ENCODE measurements at regions not wholly inside any gene's neighbourhood (a gene's known extent, or its start where the extent isn't known, plus 50 kb on each side); places are given as distances from the start of the nearest gene placed in this dataset.

GRCh38 chr9:14438232-14439021 is 124.5 kb upstream of the NFIB start:
- Histone ChIP-seq H3K9me3 (replicated peaks) (no peaks in the 10 kb centered on the region), H3K4me1 (replicated peaks) (peaks cover 16% of the 10 kb centered on the region), H3K4me3 (no peak overlapping the region), H3K36me3 (no peaks in the 10 kb centered on the region), H3K27me3 (replicated peaks) (no peaks in the 10 kb centered on the region), H3K27ac (peak overlapping the region; percentile 54)
- DNase-seq (ENCODE audit: low read depth in 1 of 2, low spot score in 2 of 2) = peak in 1 of 2 experiments; percentile 41

GRCh38 chr9:14437354-14438231 is 123.7 kb upstream of the NFIB start:
- Histone ChIP-seq H3K4me3 (no peak overlapping the region), H3K4me1 (replicated peaks) (peaks cover 16% of the 10 kb centered on the region), H3K36me3 (no peaks in the 10 kb centered on the region), H3K27ac (peak overlapping the region; percentile 54), H3K27me3 (replicated peaks) (no peaks in the 10 kb centered on the region), H3K9me3 (replicated peaks) (no peaks in the 10 kb centered on the region)
- peak; percentile 53 to 64 for DNase-seq (ENCODE audit: low read depth in 1 of 2, low spot score in 2 of 2)

GRCh38 chr9:14435871-14436270 is 121.9 kb upstream of the NFIB start:
- H3K4me3 ChIP-seq = no peak overlapping the region
- H3K4me1 ChIP-seq (replicated peaks) = peaks cover 16% of the 10 kb centered on the region
- no peak overlapping the region for H3K27ac ChIP-seq
- H3K9me3 ChIP-seq (replicated peaks) = no peaks in the 10 kb centered on the region
- H3K27me3 ChIP-seq (replicated peaks) = no peaks in the 10 kb centered on the region
- no peaks in the 10 kb centered on the region for H3K36me3 ChIP-seq
- no peak for DNase-seq (ENCODE audit: low read depth in 1 of 2, low spot score in 2 of 2)

- no peak for DNase-seq (ENCODE audit: low read depth in 1 of 2, low spot score in 2 of 2)
- Histone ChIP-seq H3K4me1 (replicated peaks) (peaks cover 16% of the 10 kb centered on the region), H3K4me3 (no peak overlapping the region), H3K9me3 (replicated peaks) (no peaks in the 10 kb centered on the region), H3K27me3 (replicated peaks) (no peaks in the 10 kb centered on the region), H3K27ac (no peak overlapping the region), H3K36me3 (no peaks in the 10 kb centered on the region)
These were observed 121.2 kb upstream of the NFIB start for GRCh38 chr9:14434971-14435718.

DNA sequence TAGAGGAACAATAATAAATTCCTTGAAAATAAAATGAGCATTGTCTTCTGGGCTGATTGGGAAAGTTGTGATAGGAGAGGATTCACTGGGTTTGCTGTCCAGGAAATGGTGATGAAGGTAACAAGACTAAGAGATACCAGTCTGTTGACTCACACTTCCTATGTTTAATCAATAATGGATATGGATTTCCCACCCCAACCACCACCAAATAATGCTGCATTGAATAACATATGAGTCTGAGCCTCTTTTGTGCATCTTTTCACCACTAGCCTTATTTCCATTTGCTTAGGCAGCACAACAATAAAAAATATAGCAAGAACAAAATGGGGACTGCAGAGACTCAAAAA is 120.2 kb upstream of the NFIB start:
- Histone ChIP-seq H3K4me3 (no peak overlapping the region), H3K9me3 (replicated peaks) (no peaks in the 10 kb centered on the region), H3K27ac (no peak overlapping the region), H3K36me3 (no peaks in the 10 kb centered on the region), H3K4me1 (replicated peaks) (peaks cover 16% of the 10 kb centered on the region), H3K27me3 (replicated peaks) (no peaks in the 10 kb centered on the region)
- DNase-seq (ENCODE audit: low read depth in 1 of 2, low spot score in 2 of 2) = no peak

DNA sequence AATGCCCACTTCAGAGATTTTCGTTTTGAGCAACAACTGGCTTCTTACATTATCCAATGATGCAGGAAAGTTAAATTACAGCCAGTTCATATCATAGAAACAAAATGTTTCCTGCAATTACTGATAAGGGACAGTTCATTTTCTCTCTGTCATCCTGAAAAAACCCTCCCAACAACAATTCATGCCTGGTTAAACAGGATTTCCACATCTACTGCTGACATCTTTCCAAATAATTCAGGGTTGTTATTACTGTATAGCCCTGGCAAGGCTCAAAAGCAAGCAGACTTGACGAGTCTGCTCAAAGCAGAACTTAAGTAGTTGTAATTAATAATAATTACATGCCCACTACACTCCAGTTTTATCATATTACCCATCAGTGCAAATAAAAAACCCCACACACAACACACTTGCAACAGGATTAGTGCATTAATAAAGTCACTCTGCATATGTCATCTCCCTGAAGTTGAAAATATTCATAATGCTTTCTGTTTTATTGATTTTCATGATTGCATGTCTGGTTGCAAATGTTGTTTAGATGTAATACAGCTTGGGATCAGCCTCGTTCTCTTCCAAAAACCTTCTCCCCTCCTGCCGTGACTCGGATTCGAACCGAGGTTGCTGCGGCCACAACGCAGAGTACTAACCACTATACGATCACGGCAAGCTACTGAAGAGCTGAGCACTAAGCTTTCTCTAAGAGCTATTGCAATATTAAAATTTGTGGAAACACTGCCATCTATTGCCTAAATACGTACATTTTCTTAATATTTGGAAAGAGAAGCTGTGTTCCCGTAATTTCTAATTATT is 119.6 kb upstream of the NFIB start:
- no peaks in the 10 kb centered on the region for H3K9me3 ChIP-seq (replicated peaks)
- no peak overlapping the region for H3K27ac ChIP-seq
- H3K4me1 ChIP-seq (replicated peaks) = peaks cover 14% of the 10 kb centered on the region
- no peaks in the 10 kb centered on the region for H3K27me3 ChIP-seq (replicated peaks)
- no peak overlapping the region for H3K4me3 ChIP-seq
- no peaks in the 10 kb centered on the region for H3K36me3 ChIP-seq
- peak in 1 of 2 experiments; percentile 23 for DNase-seq (ENCODE audit: low read depth in 1 of 2, low spot score in 2 of 2)

DNA sequence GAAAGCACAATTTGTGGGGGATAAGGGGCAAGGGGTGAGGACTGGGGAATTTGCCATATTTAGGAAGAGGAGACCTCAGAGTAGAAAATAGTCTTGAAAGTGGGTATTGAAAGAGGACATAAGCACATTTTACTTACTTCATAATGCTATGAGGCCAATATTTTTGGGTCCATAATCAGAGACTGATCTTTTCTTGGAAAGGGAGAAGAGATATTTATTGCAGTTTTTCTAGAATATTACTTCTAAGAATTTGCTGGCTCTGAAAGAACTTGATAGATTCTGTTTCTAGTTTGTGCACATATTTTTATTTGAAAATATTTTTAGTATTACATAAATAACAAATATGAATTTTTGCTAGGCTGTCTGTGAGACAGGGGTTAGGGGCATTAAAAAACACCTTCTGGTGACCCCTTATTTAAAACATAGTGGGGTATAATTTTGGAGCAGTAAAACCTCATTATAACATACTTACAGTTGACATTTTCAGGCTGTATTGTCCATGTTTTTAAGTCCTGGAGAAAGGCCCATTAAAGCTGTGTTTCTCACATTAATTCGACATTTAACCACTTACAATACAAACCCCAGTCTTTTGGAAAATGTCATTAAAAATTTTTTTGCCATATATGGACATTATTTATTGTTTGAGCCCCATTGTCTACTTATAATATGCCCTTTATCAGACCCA is 118.9 kb upstream of the NFIB start:
- no peaks in the 10 kb centered on the region for H3K36me3 ChIP-seq
- no peak overlapping the region for H3K4me3 ChIP-seq
- no peaks in the 10 kb centered on the region for H3K9me3 ChIP-seq (replicated peaks)
- H3K27ac ChIP-seq = no peak overlapping the region
- no peak for DNase-seq (ENCODE audit: low read depth in 1 of 2, low spot score in 2 of 2)
- H3K4me1 ChIP-seq (replicated peaks) = peaks cover 9% of the 10 kb centered on the region
- no peaks in the 10 kb centered on the region for H3K27me3 ChIP-seq (replicated peaks)

DNA sequence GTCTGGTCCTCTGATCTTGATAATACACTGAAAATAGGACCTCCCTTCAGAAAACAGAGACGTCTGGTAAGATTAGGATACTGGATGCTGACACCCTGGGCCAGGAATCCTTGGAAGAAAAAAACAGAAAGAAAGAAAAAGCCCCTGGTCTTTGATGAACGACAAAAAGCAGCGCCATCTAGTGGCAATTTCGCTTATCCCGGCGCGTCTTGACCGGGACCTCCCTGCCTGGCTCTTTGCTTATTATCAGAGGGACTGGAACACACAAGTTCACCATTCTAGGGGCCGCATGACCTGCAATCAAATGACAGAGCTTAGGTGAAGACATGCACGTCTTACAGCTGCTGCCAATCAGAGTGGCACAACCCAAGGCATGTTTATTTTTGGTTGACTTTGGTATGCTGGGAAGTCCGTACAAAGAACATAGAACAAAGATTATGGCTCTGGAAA is 114.9 kb upstream of the NFIB start:
- Histone ChIP-seq H3K4me3 (no peak overlapping the region), H3K4me1 (replicated peaks) (peaks cover 10% of the 10 kb centered on the region), H3K27ac (no peak overlapping the region), H3K27me3 (replicated peaks) (no peaks in the 10 kb centered on the region), H3K36me3 (no peaks in the 10 kb centered on the region), H3K9me3 (replicated peaks) (no peaks in the 10 kb centered on the region)
- DNase-seq (ENCODE audit: low read depth in 1 of 2, low spot score in 2 of 2) = peak; percentile 44 to 66

DNA sequence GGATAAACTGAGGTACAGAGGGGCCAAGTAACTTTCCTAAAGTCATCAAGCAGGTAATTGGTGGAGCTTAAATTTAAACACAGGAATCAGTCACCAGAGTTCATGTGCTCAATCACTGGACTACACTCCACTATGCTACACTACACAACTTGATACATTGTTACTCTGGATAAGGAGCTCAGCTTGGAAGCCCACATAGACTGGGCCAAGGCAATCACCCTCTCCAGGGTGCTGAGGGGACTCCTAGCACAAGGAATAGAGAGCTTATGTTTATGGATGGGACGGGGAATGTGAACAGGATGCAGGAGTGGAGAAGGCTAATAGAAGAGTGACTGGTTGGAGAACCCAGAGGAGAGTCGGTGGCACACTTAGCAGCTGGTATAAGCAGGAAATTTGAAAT is 113.5 kb upstream of the NFIB start:
- Histone ChIP-seq H3K27ac (no peak overlapping the region), H3K4me3 (no peak overlapping the region), H3K4me1 (replicated peaks) (peaks cover 16% of the 10 kb centered on the region), H3K36me3 (no peaks in the 10 kb centered on the region), H3K9me3 (replicated peaks) (no peaks in the 10 kb centered on the region), H3K27me3 (replicated peaks) (no peaks in the 10 kb centered on the region)
- no peak for DNase-seq (ENCODE audit: low read depth in 1 of 2, low spot score in 2 of 2)

DNA sequence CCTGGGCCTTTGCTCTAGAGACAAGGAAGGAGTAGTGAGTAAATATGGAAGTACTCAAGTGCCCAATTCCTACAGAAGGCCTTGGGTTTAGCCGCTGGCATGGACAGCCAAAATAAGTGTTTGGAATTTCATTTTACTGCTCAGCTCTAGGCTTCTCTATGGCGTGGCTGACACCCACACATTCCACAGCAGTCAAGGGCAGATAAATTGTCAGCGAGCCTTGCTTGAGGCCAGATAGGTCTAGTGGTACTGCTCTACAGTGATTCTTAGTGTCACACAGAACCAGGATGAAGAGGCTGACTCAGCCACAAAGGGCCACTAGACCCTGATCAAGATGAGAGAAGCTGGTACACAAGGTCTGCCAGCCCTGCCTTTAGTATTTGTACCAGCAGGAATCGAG is 111.0 kb upstream of the NFIB start:
- no peaks in the 10 kb centered on the region for H3K27me3 ChIP-seq (replicated peaks)
- no peaks in the 10 kb centered on the region for H3K9me3 ChIP-seq (replicated peaks)
- no peak for DNase-seq (ENCODE audit: low read depth in 1 of 2, low spot score in 2 of 2)
- peaks cover 16% of the 10 kb centered on the region for H3K4me1 ChIP-seq (replicated peaks)
- no peak overlapping the region for H3K4me3 ChIP-seq
- no peaks in the 10 kb centered on the region for H3K36me3 ChIP-seq
- H3K27ac ChIP-seq = no peak overlapping the region

GRCh38 chr9:14424289-14424688 is 110.3 kb upstream of the NFIB start:
- peak overlapping the region; percentile 54 for H3K27ac ChIP-seq

GRCh38 chr9:14423815-14424261 is 109.9 kb upstream of the NFIB start:
- Histone ChIP-seq H3K36me3 (no peaks in the 10 kb centered on the region), H3K4me3 (no peak overlapping the region), H3K27me3 (replicated peaks) (no peaks in the 10 kb centered on the region), H3K4me1 (replicated peaks) (peaks cover 16% of the 10 kb centered on the region), H3K27ac (peak overlapping the region; percentile 54), H3K9me3 (replicated peaks) (no peaks in the 10 kb centered on the region)
- DNase-seq (ENCODE audit: low read depth in 1 of 2, low spot score in 2 of 2) = peak; percentile 53 to 73

More at GRCh38 chr9:14424289-14424688, 110.3 kb upstream of the NFIB start:
- H3K4me3 ChIP-seq = no peak overlapping the region
- H3K27me3 ChIP-seq (replicated peaks) = no peaks in the 10 kb centered on the region
- no peaks in the 10 kb centered on the region for H3K36me3 ChIP-seq
- H3K9me3 ChIP-seq (replicated peaks) = no peaks in the 10 kb centered on the region
- peaks cover 16% of the 10 kb centered on the region for H3K4me1 ChIP-seq (replicated peaks)
- no peak for DNase-seq (ENCODE audit: low read depth in 1 of 2, low spot score in 2 of 2)
